HG03280 (cell line): ENCODE measurements at regions not wholly inside any gene's neighbourhood (a gene's known extent, or its start where the extent isn't known, plus 50 kb on each side); places are given as distances from the start of the nearest gene placed in this dataset.
"Not testable (repeated sequence)": the region's sequence is repeated elsewhere in the genome, so short reads cannot be mapped to it uniquely, and the experiment has no call there.

Experiments
- ATAC-seq: cut with Tn5 transposase; IDR thresholded peaks from one replicate; pipeline ENCODE4 v1.9.1; 2021; ENCODE audit warnings: mild to moderate bottlenecking, moderate library complexity; ENCODE audit not compliant: unreplicated experiment

- no peak for ATAC-seq
Measured at GRCh38 chr5:75951158-75951557, 132.0 kb upstream of the SV2C start.

- no peak for ATAC-seq
Measured at GRCh38 chr5:75948438-75948837, 134.7 kb upstream of the SV2C start.

GRCh38 chr5:75940418-75940817 is 142.8 kb upstream of the SV2C start:
- ATAC-seq: no peak

GRCh38 chr5:75935572-75935971 is 147.6 kb upstream of the SV2C start:
- no peak for ATAC-seq

- no peak for ATAC-seq
Measured at GRCh38 chr5:75933489-75933888, 149.7 kb upstream of the SV2C start.

- ATAC-seq: no peak
Measured at GRCh38 chr5:75931175-75931574, 152.0 kb upstream of the SV2C start.

GRCh38 chr5:75928992-75929391 is 154.2 kb upstream of the SV2C start:
- ATAC-seq: no peak

DNA sequence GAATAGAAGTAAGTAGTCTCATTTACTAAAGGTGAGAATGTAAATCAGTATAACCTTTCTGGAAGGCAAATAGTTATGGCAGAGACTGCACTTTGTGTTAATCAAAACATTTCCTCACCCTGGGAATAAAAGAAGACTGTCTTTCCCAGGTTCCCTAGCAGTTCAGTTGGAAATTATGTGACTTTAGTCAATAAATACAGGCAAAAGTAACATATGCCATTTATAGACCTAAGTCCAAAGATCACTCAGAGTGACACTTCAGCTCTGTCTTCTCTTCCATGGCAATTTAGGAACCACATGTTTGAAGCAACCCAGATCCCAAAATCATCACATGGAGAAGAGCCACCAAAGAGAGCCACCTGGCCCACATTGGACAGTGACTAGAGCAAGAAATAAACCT is 160.7 kb upstream of the SV2C start:
- ATAC-seq: no peak

GRCh38 chr5:75921011-75921410 is 162.2 kb upstream of the SV2C start:
- no peak for ATAC-seq

- ATAC-seq: no peak
Measured at GRCh38 chr5:75916144-75916543, 167.0 kb upstream of the SV2C start.

GRCh38 chr5:75909223-75909622 is 174.0 kb upstream of the SV2C start:
- ATAC-seq: no peak

- no peak for ATAC-seq
Measured at GRCh38 chr5:75907651-75908050, 175.5 kb upstream of the SV2C start.

DNA sequence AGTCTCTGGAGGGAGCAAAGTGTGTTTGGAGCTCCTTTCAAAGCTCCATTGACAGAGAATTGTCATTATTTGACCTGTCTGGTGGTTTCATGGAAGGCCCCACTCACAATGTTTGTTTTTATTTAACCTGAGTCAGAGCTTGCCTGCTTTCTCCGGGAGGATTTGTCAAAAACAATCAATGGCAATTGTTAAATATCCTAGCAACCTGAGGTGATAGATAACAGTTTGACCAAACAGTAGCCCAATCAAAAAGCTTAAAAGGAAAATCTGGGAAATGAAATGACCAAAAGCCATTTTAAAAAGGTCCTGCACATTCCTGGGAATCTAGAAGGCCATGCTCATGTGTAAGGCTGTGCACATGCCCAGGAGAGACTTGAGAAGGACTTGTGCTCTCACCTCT is 177.2 kb upstream of the POC5 start:
- ATAC-seq: no peak

- no peak for ATAC-seq
Measured at GRCh38 chr5:75891736-75892135, 174.5 kb upstream of the POC5 start.

DNA sequence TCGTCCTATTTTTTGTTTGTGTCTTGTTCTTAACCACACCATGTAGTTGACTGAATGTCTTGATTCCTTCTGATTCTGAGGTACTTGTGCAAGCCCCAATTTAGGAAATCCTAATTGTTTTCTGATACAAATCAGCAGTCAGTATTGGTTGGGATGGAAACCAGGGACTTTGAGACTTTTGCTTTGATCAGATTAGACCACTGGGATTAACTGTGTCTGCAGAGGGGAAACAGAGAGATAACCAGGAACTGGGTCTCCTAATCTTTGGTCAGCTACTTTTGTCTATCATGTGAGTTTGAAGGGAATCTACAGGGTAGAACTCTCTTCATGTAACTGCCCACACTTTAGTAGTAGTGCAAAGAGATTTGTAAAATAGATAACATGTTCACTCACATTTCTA is 173.8 kb upstream of the POC5 start:
- ATAC-seq: no peak

DNA sequence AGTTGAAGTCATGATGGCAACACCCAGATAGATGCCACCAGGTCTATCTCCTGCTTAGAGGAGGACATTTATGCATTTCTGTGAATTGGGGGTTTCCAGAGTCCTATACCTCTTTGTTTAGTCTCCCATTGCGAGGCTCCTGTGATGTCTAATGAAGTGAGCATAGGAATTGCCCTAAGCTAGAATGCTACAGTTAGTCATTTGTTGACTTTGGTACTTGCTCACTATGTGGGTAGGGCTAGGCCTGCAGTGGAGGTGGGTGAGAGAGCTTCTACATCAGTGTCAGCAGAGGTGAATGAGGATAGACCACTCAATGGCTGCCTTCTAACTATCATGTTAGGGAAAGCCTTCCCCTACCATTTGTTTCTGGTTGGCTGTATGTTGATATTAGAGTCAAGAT is 173.3 kb upstream of the POC5 start:
- ATAC-seq: no peak

DNA sequence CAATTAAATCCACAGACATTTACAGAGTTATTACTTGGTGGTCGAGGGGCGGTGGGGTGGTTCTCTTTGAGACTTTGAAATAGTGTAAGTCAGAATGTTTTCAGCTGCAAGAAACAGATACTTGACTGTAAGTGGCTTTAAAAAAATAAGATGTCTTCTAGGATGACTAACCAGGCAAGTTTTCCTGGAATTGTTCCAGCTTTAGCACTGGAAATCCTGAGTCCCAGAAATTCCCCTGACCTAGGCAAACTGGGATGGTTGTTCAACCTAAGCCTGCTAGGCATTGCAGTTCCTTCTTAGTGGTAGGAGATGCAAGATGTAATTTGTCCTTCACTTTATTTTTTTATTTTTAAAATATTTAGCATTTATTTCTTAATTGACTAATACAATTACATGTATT is 169.5 kb upstream of the POC5 start:
- no peak for ATAC-seq

DNA sequence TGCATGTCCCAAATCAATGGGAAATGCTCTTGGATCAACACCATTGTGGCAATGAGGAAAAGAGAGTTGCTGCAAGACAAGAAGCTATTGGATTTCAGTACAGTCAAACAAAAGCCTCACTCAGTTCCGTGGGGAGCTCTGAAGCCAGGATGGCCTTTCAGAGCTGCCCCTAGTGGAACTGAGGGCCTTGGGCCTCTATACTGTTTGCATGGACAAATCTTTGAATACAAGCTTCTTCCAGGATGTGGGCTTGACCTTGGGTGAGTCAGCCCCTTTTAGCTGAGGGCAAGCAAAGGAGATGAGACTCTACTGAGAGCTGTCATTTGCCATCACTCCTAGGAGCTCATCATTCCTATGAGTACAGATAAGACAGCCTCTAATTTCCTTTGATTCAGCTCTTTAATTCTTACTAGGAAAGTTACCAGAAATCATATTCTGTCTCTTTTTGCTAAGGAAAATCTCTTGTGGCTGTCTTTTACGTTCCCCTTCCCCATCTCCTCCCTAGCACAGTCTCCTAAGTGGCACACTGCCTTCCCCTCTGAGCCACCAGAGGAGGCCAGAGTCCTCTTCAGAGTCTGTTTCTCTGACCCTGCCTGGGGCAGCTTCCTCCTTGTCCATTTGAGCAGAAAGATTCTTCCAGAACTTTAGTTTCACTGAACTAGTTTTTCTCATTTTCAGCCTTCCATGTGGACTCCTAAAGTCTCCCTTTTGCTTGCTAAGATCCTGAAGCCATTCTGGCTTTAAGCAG is 168.8 kb upstream of the POC5 start:
- ATAC-seq: no peak

- ATAC-seq: no peak
Measured at GRCh38 chr5:75885321-75885720, 168.1 kb upstream of the POC5 start.

DNA sequence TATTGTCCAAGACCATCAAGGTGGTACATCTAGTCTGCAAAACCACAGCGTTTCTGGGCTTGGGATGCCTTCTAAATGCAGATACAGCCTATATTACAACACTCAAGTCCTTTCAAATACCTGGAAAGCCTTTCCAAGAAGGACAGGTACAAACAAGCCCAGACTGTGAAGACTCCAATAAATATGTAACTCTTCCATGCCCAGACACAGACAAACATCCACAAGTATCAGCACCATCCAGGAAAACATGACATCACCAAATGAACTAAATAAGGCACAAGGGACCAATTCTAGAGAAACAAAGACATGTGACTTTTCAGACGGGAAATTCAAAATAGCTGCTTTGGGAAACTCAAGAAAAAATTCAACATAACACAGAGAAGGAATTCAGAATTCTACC is 152.7 kb upstream of the POC5 start:
- ATAC-seq: no peak

GRCh38 chr5:75862872-75863271 is 145.6 kb upstream of the POC5 start:
- no peak for ATAC-seq

DNA sequence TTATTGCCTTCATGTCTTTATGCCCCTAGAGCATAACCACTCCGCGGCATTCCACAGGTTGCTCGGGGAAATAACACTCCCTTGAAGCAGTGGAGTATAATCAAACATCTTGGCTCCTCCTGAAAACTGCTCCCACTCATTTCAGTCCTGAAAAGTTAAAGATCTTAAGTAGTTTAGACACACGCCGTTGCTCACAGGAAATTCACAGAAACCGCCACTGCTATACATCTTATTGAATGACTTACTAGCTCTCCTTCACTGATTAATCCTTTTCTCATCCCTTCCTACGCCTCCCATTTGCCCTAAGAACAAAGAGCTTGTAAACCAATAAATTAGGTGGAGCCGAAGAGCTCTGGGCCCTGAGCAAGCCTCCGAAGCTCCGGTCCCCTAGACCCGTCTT is 142.4 kb upstream of the POC5 start:
- not testable (repeated sequence) for ATAC-seq

DNA sequence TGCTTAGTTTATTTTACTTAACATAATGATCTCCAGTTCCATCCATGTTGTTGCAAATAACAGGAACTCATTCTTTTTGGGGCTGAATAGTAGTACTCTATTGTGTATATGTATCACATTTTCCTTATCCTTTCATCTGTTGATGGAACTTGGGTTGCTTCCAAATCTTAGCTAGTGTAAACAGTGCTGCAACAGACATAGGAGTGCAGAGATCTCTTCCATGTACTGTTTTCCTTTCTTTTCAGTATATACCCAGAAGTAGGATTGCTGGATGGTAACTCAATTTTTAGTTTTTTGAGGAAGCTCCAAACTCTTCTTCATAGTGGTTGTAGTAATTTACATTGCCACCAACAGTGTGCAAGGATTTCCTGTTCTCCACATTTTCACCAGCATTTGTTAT is 138.8 kb upstream of the POC5 start:
- no peak for ATAC-seq
